Endothelial cell of umbilical vein (primary cell): ENCODE measurements at regions not wholly inside any gene's neighbourhood (a gene's known extent, or its start where the extent isn't known, plus 50 kb on each side); places are given as distances from the start of the nearest gene placed in this dataset. TPM values are rescaled to one million over a fixed set of nuclear protein-coding genes. Genes with fewer than 3 reads are reported as not detected.

ENCODE experiments used
- microRNA-seq: library from miRNA; unstranded; fragments of <30 nt; microRNA quantifications from one replicate; pipeline ENCODE4 v1.2.0, GENCODE V29; 2021; ENCODE audit warnings: borderline number of aligned reads, borderline replicate concordance
- small RNA-seq: library from RNA; depleted of rRNA; stranded (forward); fragments of <200 nt; gene quantifications from one replicate; pipeline ENCODE3, GENCODE V24; 2012; ENCODE audit warnings: low replicate concordance, low read depth; ENCODE audit not compliant: insufficient read depth, insufficient read length

Small RNA genes lying in the stretch of these regions (microRNA-seq; reads per million reads assigned to microRNA genes)
- 1.2 reads per million for gene MIR550A3

Small RNA genes lying in the stretch of these regions (small RNA-seq; reads per million reads assigned to genes)
- gene MIR550A3 = not detected
- gene TMSB4XP3 = not detected
